Stimulated activated CD8-positive, alpha-beta memory T cell treated with anti-CD3 and anti-CD28 coated beads, Interleukin-7, amount 100 ng/mL, for 24 hours (primary cell): ENCODE measurements at regions not wholly inside any gene's neighbourhood (a gene's known extent, or its start where the extent isn't known, plus 50 kb on each side); places are given as distances from the start of the nearest gene placed in this dataset.

Source experiments
- DNase-seq: peaks from one replicate; pipeline ENCODE4 v3.0.0-alpha.2; 2020; ENCODE audit warnings: low read depth

GRCh38 chr18:78772360-78773302 is 207.0 kb upstream of the SALL3 start:
- no peak for DNase-seq

- no peak for DNase-seq
These were observed 206.3 kb upstream of the SALL3 start for GRCh38 chr18:78773303-78773755.

- DNase-seq = no peak
These were observed 205.8 kb upstream of the SALL3 start for GRCh38 chr18:78773819-78774218.

GRCh38 chr18:78774741-78775141 is 204.9 kb upstream of the SALL3 start:
- no peak for DNase-seq

GRCh38 chr18:78776151-78776550 is 203.5 kb upstream of the SALL3 start:
- DNase-seq = no peak

GRCh38 chr18:78776706-78777285 is 202.8 kb upstream of the SALL3 start:
- no peak for DNase-seq

- no peak for DNase-seq
These were observed 201.6 kb upstream of the SALL3 start for GRCh38 chr18:78777992-78778391.

- no peak for DNase-seq
These were observed 201.0 kb upstream of the SALL3 start for GRCh38 chr18:78778651-78779050.

GRCh38 chr18:78779996-78780718 is 199.5 kb upstream of the SALL3 start:
- DNase-seq = no peak

GRCh38 chr18:78780719-78781600 is 198.7 kb upstream of the SALL3 start:
- DNase-seq = no peak

GRCh38 chr18:78781601-78781960 is 198.0 kb upstream of the SALL3 start:
- no peak for DNase-seq

- DNase-seq = no peak
These were observed 196.6 kb upstream of the SALL3 start for GRCh38 chr18:78782951-78783563.

- DNase-seq = no peak
These were observed 196.1 kb upstream of the SALL3 start for GRCh38 chr18:78783564-78783960.

GRCh38 chr18:78784861-78785260 is 194.8 kb upstream of the SALL3 start:
- no peak for DNase-seq

GRCh38 chr18:78785706-78786105 is 193.9 kb upstream of the SALL3 start:
- DNase-seq = no peak

- no peak for DNase-seq
These were observed 192.8 kb upstream of the SALL3 start for GRCh38 chr18:78786776-78787175.

- no peak for DNase-seq
These were observed 191.9 kb upstream of the SALL3 start for GRCh38 chr18:78787751-78788150.

- DNase-seq = no peak
These were observed 191.5 kb upstream of the SALL3 start for GRCh38 chr18:78788161-78788560.

- no peak for DNase-seq
These were observed 189.8 kb upstream of the SALL3 start for GRCh38 chr18:78789850-78790249.

GRCh38 chr18:78790511-78790910 is 189.1 kb upstream of the SALL3 start:
- DNase-seq = no peak

- DNase-seq = no peak
These were observed 188.7 kb upstream of the SALL3 start for GRCh38 chr18:78790960-78791359.
